GM18519 (cell line): ENCODE measurements at regions not wholly inside any gene's neighbourhood (a gene's known extent, or its start where the extent isn't known, plus 50 kb on each side); places are given as distances from the start of the nearest gene placed in this dataset.

ENCODE experiments used
- ATAC-seq: cut with Tn5 transposase; IDR thresholded peaks from one replicate; pipeline ENCODE4 v1.9.1; 2021; ENCODE audit warnings: mild to moderate bottlenecking, moderate library complexity; ENCODE audit not compliant: unreplicated experiment, low FRiP score

DNA sequence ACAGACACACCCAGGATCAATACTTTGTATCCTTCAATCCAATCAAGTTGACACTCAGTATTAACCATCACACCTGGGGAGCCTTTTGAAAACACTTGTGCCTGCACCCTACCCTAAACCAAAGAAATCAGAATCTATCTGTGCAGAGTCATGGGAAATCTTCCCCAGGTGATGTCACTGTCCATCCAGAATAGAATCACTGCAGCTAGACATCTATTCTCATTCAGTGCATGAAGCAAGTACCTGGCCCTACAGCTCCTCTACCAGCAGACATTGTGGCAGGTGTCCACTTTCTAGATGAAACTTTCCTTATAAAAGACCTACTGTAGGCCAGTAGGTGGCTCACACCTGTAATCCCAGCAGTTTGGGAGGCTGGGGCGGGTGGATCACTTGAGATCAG, 262.4 kb upstream of the MARCKS start:
- no peak for ATAC-seq

DNA sequence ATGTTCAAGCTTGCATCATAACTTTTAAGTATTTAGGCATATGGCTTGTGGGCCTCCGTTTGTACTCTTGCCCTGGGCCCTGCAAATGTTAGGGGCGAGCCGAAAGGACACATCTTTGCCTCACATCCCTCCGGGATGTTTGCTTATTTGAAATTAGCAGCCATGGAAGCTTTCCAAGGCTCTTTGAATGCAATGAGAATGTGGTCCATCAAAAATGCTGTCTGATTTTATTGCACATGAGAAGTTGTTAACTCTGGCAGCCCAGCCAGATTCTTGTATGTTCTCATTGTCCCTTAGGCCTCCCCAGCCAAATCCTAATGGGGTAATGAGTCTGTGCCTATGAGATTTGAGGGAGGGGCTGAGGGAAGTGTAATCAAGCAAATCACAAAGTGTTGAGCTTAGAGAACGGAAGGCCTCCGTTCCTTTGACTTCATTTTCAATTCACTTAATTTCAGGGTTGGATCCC, 261.2 kb upstream of the MARCKS start:
- ATAC-seq = no peak

DNA sequence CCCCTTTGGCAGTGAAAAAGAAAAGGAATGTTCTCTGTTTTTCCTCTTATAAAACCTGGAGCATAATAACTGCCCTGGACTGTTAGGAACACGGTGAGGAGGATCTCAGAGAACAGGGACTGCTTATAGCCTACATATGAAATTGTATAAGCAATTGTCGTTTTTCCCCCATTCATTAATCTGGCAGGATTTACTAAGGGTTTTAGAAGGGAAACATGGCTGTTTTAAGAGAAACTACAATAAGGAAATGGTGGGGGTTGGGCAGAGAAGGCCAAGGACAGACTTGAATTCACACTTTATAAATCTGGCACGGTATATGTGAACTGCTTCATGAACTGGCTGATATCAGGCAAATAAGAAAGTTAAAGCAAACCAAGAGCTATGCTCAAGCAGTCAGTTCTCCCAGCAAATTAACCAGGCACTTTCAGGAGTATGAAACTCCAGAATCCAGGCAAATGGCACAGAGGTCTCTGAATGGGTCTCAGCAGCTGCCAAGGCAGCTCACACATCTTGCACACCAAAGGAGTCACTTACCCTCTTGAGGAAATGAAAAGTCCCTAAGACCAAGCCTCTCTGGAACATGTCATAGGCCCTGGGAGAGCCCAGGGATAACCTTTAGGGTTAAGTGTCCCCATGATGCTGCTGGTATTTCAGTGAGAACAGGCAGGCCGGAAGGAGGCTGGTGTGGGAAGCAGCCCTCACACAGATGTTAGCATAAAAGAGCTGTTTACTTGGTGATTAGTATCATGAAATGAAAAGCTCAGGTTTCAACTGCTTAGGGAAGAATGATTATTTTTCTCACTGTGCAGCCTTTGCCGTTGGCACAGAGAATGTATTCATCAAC, 260.5 kb upstream of the MARCKS start:
- ATAC-seq = no peak

DNA sequence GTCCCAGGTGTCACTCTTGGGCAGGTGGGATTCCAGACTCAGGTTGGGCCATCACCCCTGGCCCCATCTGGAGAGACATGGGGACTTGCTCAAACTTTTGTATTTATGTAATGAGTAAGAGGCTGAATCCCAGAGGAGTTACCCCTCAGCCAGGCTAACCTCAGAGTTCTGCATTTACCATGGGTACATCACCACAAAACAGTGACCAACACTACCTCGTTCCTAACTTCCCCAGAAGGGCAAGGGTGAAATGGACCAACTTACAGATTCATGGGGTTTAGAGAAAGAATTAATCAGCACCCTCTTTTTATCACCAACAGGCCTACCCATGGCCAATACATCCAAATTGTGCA, 259.9 kb upstream of the MARCKS start:
- ATAC-seq = no peak

DNA sequence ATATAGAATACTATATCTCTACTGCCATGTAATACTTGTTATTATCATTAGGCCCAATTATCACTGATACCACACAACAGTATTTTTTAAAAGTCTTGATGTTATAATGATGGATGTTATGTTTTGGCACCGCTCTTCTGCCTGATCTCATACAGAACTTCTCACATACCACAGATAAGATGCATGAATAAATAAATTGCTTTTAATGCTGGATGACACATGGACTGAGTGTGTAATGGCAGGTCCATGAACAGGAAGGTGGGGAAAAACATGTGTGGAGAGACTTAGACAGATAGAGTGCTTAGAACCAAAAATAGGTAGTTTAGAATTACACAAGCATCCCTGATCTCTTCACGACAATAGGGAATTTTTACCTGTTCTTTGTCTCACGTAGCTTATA, 258.4 kb upstream of the MARCKS start:
- ATAC-seq = no peak

DNA sequence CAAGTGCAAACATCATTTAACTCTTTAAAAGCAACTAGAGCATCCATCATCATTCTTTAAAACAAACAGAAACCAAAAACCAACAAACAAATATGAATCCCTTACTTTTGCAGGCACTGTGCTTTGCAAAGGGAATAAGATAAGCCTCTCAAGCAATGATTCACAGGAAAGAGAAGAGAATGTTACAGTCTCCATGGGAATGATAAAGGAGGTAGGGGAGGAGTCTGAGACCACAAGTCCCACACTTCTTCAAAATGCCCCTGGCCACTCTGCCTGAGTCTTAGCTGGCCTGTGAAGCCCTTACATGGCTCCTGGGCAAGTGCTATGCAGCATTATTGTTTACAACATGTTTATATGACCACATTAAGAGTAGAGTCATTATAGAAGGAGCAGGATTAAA, 257.7 kb upstream of the MARCKS start:
- no peak for ATAC-seq

DNA sequence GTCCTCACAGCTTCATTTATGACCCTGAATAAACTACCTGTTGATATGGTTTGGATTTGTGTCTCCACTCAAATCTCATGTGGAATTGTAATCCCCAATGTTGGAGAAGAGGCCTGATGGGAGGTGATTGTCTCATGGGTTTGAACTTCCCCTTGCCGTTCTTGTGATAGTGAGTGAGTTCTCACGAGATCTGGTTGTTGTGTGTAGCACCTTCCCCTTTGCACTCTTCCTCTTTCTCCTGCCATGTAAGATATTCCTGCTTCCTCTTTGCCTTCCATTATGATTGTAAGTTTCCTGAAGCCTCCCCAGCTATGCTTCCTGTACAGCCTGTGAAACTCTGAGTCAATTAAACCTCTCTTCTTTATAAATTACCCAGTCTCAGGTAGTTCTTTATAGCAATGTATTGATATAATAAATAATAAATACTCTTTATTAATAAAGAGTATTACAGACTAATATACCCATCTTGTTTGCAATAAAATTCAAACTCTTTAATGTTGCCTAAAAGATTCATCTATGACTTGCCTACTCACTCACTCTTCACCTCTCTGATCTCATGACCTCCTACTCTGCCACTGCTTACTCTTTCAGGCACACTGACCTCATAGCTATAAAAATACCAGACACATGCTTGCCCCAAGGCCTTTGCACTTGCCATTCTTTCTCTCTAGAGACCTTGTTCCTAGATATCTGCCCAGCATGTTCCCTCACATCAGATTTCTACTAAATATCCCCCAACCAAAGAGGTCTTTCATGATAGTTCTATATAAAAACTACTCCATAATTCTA, 256.4 kb upstream of the MARCKS start:
- no peak for ATAC-seq

DNA sequence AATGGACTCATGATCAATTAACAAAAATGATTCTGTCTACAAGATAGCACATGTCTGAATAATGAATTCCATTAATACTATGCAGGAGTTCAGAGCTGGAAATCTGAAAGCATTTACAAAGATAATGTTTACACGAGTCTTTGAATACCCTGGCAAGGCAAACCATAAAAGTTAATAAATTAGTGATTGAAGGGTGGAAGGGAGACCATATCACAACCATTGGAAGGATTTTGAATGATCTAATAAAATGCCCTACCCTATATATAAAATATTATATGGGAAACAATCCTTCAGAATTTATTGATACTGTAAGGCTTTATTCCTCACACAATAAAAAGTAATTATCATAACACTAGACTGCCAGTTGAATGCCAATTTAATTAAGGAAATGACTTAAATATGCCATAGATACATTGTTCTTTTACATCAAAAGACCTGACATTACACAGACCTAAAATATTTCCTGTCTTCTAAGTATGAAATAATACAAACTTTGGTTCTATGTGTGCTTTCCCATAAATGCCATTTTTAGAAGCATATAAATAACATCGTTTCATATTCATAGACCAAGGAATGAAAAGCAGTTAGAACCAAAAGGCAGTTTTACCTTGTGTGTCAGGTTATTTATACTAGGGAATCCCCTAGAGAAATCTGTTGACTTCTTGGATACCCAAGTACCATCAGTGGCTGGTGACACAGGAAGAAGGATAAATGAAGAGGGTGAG, 249.2 kb upstream of the MARCKS start:
- no peak for ATAC-seq

DNA sequence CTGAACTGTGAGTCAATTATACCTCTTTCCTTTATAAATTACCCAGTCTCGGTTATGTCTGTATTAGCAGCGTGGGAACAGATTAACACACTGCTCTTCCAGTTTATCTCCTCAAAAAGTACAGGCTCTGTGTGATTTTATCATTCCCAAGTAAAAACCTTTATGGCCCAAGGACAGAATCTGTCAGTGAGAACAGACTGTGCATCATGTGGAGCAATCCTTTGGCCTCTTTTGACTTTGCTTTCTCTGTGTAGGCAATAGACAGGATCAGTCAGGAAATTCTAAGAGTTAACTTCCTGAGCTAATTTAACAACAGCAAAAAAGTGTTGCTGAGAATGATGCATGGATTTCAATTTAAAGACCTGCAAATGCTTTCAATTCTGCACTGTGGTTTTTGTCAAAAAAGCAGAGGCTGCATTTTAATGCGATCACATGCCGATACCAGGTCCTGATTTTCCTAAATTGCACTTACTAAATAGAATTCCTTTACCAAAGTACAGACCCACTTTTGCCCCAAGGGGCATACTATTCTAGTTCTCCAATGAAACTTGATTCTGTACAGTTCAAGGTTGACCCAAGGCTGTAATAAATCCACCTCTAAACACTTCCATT, 246.7 kb upstream of the MARCKS start:
- ATAC-seq = no peak

DNA sequence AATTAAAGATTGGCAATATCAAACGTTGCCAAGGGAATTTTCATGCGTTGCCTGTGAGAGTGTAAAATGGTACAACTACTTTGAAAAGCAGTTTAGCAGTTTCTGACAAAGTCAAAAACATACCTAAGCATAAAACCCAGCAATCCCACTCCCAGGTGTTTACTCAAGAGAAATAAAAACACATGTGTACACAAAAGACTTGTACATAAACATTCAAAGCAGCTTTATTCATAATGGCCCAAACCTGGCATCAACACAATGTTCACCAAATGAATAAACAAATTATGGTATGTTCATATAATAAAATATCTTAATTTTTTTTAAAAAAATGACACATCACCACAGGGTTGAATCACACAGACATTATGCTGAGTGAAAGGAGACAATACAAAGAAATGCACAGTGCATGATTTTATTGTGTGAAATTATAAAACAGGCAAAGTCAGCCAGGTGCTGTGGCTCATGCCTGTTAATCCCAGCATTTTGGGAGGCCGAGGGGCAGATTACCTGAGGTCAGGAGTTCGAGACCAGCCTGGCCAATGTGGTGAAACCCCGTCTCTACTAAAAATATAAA, 240.4 kb upstream of the MARCKS start:
- no peak for ATAC-seq

DNA sequence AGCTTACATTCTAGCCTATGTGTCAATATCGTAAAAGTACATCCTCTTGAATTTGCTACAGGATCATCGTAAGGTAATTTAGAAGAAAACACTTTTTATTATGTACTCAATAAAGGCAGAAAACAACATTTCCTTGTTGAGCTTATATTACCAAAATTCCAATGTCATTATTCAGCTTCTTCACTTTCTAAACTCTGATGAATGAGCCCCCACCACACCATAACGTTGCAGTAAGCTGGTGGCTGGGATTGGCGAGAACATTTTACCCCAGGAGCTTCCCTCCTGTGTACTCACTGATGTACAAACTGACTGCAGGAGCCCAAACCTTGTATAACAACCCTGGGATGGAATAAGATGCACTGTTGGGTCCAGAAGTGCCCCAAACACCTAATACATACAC, 238.1 kb upstream of the MARCKS start:
- ATAC-seq = no peak

DNA sequence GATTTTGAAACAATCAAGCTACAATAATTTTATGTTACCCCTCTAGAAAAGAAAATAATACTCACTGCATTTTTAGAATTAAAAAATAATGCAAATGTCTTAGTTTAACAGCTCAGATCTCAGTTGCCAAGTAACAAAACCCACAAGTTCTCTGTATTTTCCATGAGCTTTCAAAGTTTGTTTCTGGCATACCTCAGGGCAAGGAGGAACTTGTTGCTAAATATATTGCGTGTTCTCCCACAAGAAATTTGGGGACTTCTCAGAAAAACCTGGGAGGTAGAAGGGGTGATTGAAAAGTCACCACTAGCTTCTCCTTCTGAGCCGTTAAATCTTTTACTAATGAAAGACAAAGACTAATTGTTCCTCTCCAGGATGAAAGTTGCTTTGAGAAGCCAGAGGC, 236.8 kb upstream of the MARCKS start:
- no peak for ATAC-seq

DNA sequence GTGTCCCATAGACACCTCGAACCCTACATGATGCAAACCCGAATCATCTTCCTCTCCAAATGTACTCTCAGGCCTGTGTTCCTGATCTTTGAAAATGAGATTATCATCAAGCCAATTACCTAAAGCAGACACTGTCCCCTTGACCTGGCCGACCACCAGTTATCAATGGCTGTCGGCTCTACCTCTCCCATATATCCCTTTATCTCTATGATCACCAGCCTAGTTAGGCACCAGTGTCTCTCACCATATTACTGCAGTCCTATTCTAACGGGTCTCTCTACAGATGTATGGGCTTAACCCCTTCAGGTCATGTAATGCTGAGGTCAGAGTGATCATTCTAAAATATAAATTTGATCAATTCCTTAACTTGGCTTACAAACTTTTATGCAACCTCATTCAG, 234.9 kb upstream of the MARCKS start:
- no peak for ATAC-seq

DNA sequence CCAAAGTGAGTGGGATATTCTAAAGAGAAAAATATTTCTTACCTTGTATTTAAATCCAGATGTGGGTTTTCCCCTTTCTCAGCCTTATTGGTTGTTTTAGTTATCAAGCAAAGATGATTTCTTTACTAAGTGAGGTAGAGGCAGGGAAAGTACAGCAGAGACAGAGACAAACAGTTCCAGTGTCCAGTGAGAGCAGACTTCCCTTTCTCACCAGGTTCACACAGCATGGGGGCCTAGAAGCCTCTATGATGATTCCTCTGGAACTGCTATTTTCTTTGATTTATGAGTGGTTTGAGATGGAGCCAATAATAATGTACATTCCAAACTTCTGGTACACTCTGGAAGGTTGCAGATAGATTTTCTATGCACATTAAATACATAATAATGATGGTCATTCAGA, 234.0 kb upstream of the MARCKS start:
- ATAC-seq = no peak

DNA sequence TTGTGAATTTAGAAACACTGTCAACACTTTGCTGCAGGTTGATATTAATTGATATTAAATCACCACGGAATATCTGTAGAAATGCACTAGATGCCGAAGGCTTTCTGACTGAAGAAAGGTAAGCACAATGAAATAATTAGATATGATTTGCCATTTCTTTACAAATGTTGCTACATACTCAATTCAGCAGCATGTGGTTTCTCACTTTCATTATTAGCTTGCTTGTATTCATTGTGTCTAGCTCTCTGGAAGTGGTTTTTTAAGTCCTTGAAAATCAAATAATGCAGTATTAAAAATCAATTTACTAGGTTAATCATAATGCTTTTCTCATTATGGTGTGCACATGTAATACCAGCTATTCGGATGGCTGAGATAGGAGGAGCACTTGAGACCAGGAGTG, 231.3 kb upstream of the MARCKS start:
- peak; percentile 36 for ATAC-seq

DNA sequence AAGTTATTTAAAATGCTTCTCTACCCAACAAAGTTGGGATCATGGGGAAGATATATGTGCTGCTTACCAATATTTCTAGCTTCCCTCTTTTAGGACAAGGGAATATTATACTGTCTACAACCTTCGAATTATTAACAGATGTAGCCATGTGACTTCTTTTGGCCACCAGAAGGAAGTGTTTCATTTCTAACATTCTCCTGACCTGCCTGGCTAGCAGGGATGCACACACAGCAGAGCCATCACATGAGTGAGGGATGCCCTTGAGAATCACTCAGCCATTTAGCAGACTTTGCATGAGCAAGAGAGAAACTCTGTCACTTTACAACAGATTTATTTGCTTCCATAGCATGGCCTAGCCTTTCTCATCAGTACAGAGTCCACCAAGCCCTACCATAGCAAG, 230.7 kb upstream of the MARCKS start:
- peak; percentile 24 for ATAC-seq

DNA sequence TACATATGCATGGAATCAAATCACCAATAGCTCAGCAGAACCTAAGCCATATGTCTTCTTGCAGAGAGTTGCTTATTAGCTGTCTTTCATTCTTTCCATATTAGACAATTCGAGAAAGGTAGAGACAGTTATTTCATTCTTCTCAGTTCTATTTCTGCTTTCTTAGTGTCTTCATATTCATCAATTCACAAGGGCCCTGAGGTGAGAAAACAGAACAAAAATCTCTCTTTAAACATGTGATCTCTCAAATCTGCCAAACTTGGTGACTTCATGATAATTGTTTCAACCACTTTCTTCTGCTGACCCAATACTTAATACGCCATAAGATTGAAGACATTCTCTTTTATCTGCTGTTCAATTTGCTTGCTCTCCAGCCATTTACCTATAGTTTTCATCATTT, 229.7 kb upstream of the MARCKS start:
- no peak for ATAC-seq

DNA sequence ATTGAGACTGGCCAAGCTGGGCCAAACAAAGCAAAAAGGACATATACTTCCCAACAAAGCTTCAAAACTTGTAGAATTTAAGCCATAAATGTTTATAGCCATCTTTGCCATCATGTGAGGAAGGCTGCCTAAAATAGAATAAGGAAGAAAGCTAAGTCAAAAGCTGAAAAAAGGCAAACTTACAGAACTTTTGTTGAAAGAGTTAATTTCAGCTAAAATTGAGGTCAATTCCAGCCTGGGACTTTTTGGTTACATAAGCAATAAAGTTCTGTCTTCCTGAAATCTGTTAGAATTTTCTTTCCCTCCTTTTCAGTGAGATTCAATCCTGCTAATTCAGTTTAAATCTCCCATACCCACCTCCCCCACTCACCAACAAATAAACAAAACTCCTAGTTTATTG, 227.9 kb upstream of the MARCKS start:
- ATAC-seq = no peak

DNA sequence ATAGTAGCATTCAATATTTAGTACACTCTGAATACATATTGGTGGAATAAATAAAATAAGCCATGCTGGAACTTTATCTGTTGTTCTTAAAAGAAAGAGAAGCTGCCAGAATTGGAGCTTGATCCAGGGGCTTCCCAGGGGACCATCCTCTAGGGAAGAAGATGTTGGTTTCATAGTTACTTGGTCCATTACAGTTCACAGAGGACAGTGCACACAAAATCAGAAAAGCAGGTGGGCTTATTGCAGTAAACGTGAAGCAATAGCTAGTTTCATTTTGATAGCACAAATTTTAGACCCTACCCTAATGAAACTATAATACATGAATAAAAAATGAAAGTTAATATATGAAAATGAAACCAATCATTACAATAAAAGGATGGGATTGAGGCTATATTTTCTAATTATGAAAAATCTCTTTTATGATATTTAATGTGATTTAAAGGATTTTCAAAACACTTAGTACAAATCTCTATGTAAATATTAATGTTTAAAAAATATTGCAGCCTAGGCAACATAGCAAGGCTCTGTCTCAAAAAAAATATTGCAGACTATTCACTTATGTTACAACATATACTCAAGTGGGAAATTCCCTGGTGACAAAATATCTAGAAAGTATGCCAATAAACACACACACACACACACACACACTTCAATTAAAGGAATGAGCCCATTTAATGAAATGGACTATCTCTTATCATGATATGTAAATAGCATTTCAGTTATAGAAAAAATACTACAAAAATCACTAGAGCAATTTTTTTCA, 227.0 kb upstream of the MARCKS start:
- no peak for ATAC-seq
